Endothelial cell of hepatic sinusoid (primary cell): ENCODE measurements at regions not wholly inside any gene's neighbourhood (a gene's known extent, or its start where the extent isn't known, plus 50 kb on each side); places are given as distances from the start of the nearest gene placed in this dataset.
"Not testable (repeated sequence)": the region's sequence is repeated elsewhere in the genome, so short reads cannot be mapped to it uniquely, and the experiment has no call there.

Source experiments
- in situ Hi-C: cut with HindIII; loops from 2 replicates; pipeline ENCODE4 v1.10.0; 2017; ENCODE audit warnings: low sequenced_read_pairs

GRCh38 chr18:39244242-39244641 is 1678.6 kb upstream of the CELF4 start:
- in situ Hi-C loops, result no loop called here

GRCh38 chr18:39241534-39241933 is 1675.9 kb upstream of the CELF4 start:
- in situ Hi-C loops, result no loop called here

GRCh38 chr18:39238981-39239660 is 1673.5 kb upstream of the CELF4 start:
- in situ Hi-C loops, result no loop called here

GRCh38 chr18:39235118-39235719 is 1669.6 kb upstream of the CELF4 start:
- in situ Hi-C loops, result no loop called here

- in situ Hi-C loops, result no loop called here
Observed at GRCh38 chr18:39232937-39233336, 1667.3 kb upstream of the CELF4 start.

- in situ Hi-C loops, result no loop called here
Observed at GRCh38 chr18:39232490-39232889, 1666.9 kb upstream of the CELF4 start.

- in situ Hi-C loops, result no loop called here
Observed at GRCh38 chr18:39230086-39230803, 1664.6 kb upstream of the CELF4 start.

- in situ Hi-C loops, result not testable (repeated sequence)
Observed at GRCh38 chr18:39227769-39228168, 1662.2 kb upstream of the CELF4 start.

- in situ Hi-C loops, result no loop called here
Observed at GRCh38 chr18:39225373-39225772, 1659.8 kb upstream of the CELF4 start.

GRCh38 chr18:39223283-39223682 is 1657.7 kb upstream of the CELF4 start:
- in situ Hi-C loops, result no loop called here

GRCh38 chr18:39215920-39216319 is 1650.3 kb upstream of the CELF4 start:
- in situ Hi-C loops, result no loop called here

GRCh38 chr18:39211461-39211860 is 1645.9 kb upstream of the CELF4 start:
- in situ Hi-C loops, result no loop called here

GRCh38 chr18:39209173-39209572 is 1643.6 kb upstream of the CELF4 start:
- in situ Hi-C loops, result no loop called here

- in situ Hi-C loops, result no loop called here
Observed at GRCh38 chr18:39208729-39209128, 1643.1 kb upstream of the CELF4 start.

GRCh38 chr18:39208190-39208589 is 1642.6 kb upstream of the CELF4 start:
- in situ Hi-C loops, result no loop called here

GRCh38 chr18:39206398-39207103 is 1641.0 kb upstream of the CELF4 start:
- in situ Hi-C loops, result not testable (repeated sequence)

GRCh38 chr18:39205565-39206195 is 1640.1 kb upstream of the CELF4 start:
- in situ Hi-C loops, result no loop called here

GRCh38 chr18:39200153-39200552 is 1634.6 kb upstream of the CELF4 start:
- in situ Hi-C loops, result no loop called here

GRCh38 chr18:39199231-39199855 is 1633.7 kb upstream of the CELF4 start:
- in situ Hi-C loops, result no loop called here

GRCh38 chr18:39198376-39198775 is 1632.8 kb upstream of the CELF4 start:
- in situ Hi-C loops, result no loop called here

- in situ Hi-C loops, result no loop called here
Observed at GRCh38 chr18:39191931-39192330, 1626.3 kb upstream of the CELF4 start.
